ENCODE measurements at regions not wholly inside any gene's neighbourhood (a gene's known extent, or its start where the extent isn't known, plus 50 kb on each side); places are given as distances from the start of the nearest gene placed in this dataset.

GRCh38 chr21:16460936-16461335, 731.2 kb downstream of the USP25 start:
- TF ChIP-seq EZH2phosphoT487 (IDR thresholded peaks at IDR 0.05; ENCODE audit: low read depth) (no peak), CTCF (IDR thresholded peaks at IDR 0.05; ENCODE audit: low read depth, low read length) (no peak)
